Vagina (tissue), 2 donors: ENCODE measurements at regions not wholly inside any gene's neighbourhood (a gene's known extent, or its start where the extent isn't known, plus 50 kb on each side); places are given as distances from the start of the nearest gene placed in this dataset.

Source experiments
- DNase-seq, 2 donors: peaks; one replicate each; pipeline ENCODE4 v3.0.0-alpha.2; 2017; ENCODE audit errors: extremely low spot score in 2 of 2
- H3K27ac ChIP-seq: fragments of 200-600 bp; sonication (generic); one replicate; pipeline ENCODE4 v1.5.1; 2019
- H3K27me3 ChIP-seq: fragments of 200-600 bp; sonication (generic); one replicate; pipeline ENCODE4 v1.5.1; 2019
- H3K36me3 ChIP-seq, 2 donors: fragments of 200-600 bp; sonication (generic); one replicate each; pipeline ENCODE4 v1.5.1; 2017 to 2019
- H3K4me1 ChIP-seq: fragments of 200-600 bp; sonication (generic); one replicate; pipeline ENCODE4 v1.5.1; 2019
- H3K4me3 ChIP-seq, 2 donors: fragments of 200-600 bp; sonication (generic); 1 replicate in 1 of 2; 2 replicates in 1 of 2; pipeline ENCODE4 v1.5.1; 2016 to 2019
- H3K9me3 ChIP-seq: fragments of 200-600 bp; sonication (generic); one replicate; pipeline ENCODE4 v1.5.1; 2019
- CTCF ChIP-seq, 3 experiments: fragments of 450-650 bp in 2 of 3; fragments of 200-600 bp in 1 of 3; sonication (generic) in 1 of 3; IDR thresholded peaks; one replicate each; pipeline ENCODE4 v1.5.1; 2017 to 2019; ENCODE audit warnings: antibody characterized with exemption in 3 of 3, mild to moderate bottlenecking in 2 of 3, moderate library complexity in 2 of 3
- POLR2A ChIP-seq, 2 donors: fragments of 450-650 bp; IDR thresholded peaks; one replicate each; pipeline ENCODE4 v1.6.1; 2017; ENCODE audit warnings: antibody characterized with exemption in 2 of 2, mild to moderate bottlenecking in 2 of 2, moderate library complexity in 2 of 2
- POLR2AphosphoS5 ChIP-seq, 2 donors: sonication (generic); formaldehyde crosslinking; IDR thresholded peaks; one replicate each; pipeline ENCODE4 v1.9.0; 2017; ENCODE audit warnings: antibody characterized with exemption in 2 of 2, mild to moderate bottlenecking in 2 of 2, low read depth in 1 of 2; ENCODE audit not compliant: insufficient read depth in 1 of 2
- intact Hi-C: fragments of 100-400 bp; cut with DNase I; formaldehyde crosslinking; loops from one replicate; pipeline ENCODE4 v1.15.1; 2023

DNA sequence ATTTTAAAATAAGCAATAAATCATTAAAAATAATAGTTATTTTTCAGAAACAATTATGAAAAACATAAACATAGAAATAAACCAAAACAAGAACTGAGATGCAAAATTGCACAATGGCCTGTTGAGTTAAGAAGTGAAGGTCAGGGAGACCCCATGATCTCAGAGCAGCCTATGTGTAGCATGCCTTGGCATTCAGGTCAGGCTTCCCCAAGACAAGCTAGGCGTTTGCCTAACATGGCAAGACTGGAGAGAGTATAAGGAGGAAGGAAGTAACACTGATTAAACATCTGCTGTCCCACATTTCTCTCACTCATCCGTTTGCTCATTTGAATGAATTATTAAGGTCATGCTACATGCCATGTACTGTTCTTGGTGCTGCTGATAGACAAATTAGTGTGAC, 291.8 kb downstream of the TSHZ3 start:
- H3K4me1 ChIP-seq = no peaks in the 10 kb centered on the region
- H3K27me3 ChIP-seq = no peaks in the 10 kb centered on the region
- no peaks in the 10 kb centered on the region for H3K36me3 ChIP-seq
- no peaks in the 10 kb centered on the region for H3K9me3 ChIP-seq
- no peak for TF ChIP-seq POLR2A (IDR thresholded peaks at IDR 0.05)
- TF ChIP-seq POLR2AphosphoS5 (IDR thresholded peaks at IDR 0.05; ENCODE audit: insufficient read depth in 1 of 2, low read depth in 1 of 2) = no peak
- TF ChIP-seq CTCF (IDR thresholded peaks at IDR 0.05) = no peak
- DNase-seq = no peak
- no peak overlapping the region for H3K4me3 ChIP-seq
- intact Hi-C loops = no loop called here
- no peak overlapping the region for H3K27ac ChIP-seq

- no peak overlapping the region for H3K4me3 ChIP-seq
- no peak for DNase-seq
- H3K27me3 ChIP-seq = no peaks in the 10 kb centered on the region
These were observed 293.8 kb downstream of the TSHZ3 start for GRCh38 chr19:31055454-31055853.

DNA sequence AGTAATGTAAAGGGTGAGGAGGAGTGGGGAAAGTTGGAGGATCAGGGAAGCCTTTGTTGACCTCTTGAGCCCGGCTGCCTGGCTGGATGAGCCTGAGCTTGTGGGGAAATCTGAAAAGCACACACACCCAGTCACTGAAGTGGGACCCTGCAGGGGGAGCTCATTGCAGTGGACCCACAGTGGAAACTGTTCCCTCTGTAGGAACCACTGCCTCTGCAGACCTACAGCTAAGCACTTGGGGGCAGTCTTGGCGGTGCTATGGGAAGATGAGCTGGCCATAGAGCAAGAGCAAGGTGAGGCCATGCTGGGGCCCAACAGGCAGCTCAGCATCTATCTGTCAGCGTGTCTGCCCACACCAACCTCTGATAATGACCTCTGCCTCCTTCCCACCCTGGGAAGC, 294.8 kb downstream of the TSHZ3 start:
- intact Hi-C loops = no loop called here
- no peak for TF ChIP-seq POLR2AphosphoS5 (IDR thresholded peaks at IDR 0.05; ENCODE audit: insufficient read depth in 1 of 2, low read depth in 1 of 2)
- peak in 1 of 3 experiments; percentile 17 for TF ChIP-seq CTCF (IDR thresholded peaks at IDR 0.05)
- H3K9me3 ChIP-seq = no peaks in the 10 kb centered on the region
- no peaks in the 10 kb centered on the region for H3K27me3 ChIP-seq
- H3K4me3 ChIP-seq = no peak overlapping the region
- no peak overlapping the region for H3K27ac ChIP-seq
- no peak for DNase-seq
- no peaks in the 10 kb centered on the region for H3K4me1 ChIP-seq
- H3K36me3 ChIP-seq = no peaks in the 10 kb centered on the region

More at GRCh38 chr19:31055454-31055853, 293.8 kb downstream of the TSHZ3 start:
- H3K36me3 ChIP-seq = no peaks in the 10 kb centered on the region
- H3K27ac ChIP-seq = no peak overlapping the region
- intact Hi-C loops = no loop called here
- no peaks in the 10 kb centered on the region for H3K9me3 ChIP-seq
- no peaks in the 10 kb centered on the region for H3K4me1 ChIP-seq
- no peak for TF ChIP-seq CTCF (IDR thresholded peaks at IDR 0.05)
- TF ChIP-seq POLR2A (IDR thresholded peaks at IDR 0.05) = no peak
- TF ChIP-seq POLR2AphosphoS5 (IDR thresholded peaks at IDR 0.05; ENCODE audit: insufficient read depth in 1 of 2, low read depth in 1 of 2) = no peak

- Histone ChIP-seq H3K36me3 (no peaks in the 10 kb centered on the region), H3K9me3 (no peaks in the 10 kb centered on the region), H3K27ac (no peak overlapping the region), H3K27me3 (no peaks in the 10 kb centered on the region), H3K4me1 (no peaks in the 10 kb centered on the region), H3K4me3 (no peak overlapping the region)
- no peak for DNase-seq
- intact Hi-C loops = no loop called here
- no peak for TF ChIP-seq POLR2A (IDR thresholded peaks at IDR 0.05)
- no peak for TF ChIP-seq POLR2AphosphoS5 (IDR thresholded peaks at IDR 0.05; ENCODE audit: insufficient read depth in 1 of 2, low read depth in 1 of 2)
These were observed 299.8 kb downstream of the TSHZ3 start for GRCh38 chr19:31049431-31049830.

GRCh38 chr19:31046024-31046423, 303.2 kb downstream of the TSHZ3 start:
- no peak for DNase-seq
- Histone ChIP-seq H3K4me3 (no peak overlapping the region), H3K27ac (no peak overlapping the region), H3K9me3 (no peaks in the 10 kb centered on the region), H3K36me3 (no peaks in the 10 kb centered on the region), H3K4me1 (no peaks in the 10 kb centered on the region), H3K27me3 (no peaks in the 10 kb centered on the region)
- TF ChIP-seq CTCF (IDR thresholded peaks at IDR 0.05) = no peak
- no peak for TF ChIP-seq POLR2AphosphoS5 (IDR thresholded peaks at IDR 0.05; ENCODE audit: insufficient read depth in 1 of 2, low read depth in 1 of 2)
- no peak for TF ChIP-seq POLR2A (IDR thresholded peaks at IDR 0.05)
- intact Hi-C loops = no loop called here

GRCh38 chr19:31041461-31041860, 307.8 kb downstream of the TSHZ3 start:
- Histone ChIP-seq H3K9me3 (no peaks in the 10 kb centered on the region), H3K27ac (no peak overlapping the region), H3K4me3 (no peak overlapping the region), H3K27me3 (no peaks in the 10 kb centered on the region), H3K36me3 (no peaks in the 10 kb centered on the region), H3K4me1 (no peaks in the 10 kb centered on the region)
- TF ChIP-seq POLR2AphosphoS5 (IDR thresholded peaks at IDR 0.05; ENCODE audit: insufficient read depth in 1 of 2, low read depth in 1 of 2) (no peak), POLR2A (IDR thresholded peaks at IDR 0.05) (no peak), CTCF (IDR thresholded peaks at IDR 0.05) (no peak)
- no peak for DNase-seq
- intact Hi-C loops = no loop called here
